DND-41 (cell line): ENCODE measurements at regions not wholly inside any gene's neighbourhood (a gene's known extent, or its start where the extent isn't known, plus 50 kb on each side); places are given as distances from the start of the nearest gene placed in this dataset.

ENCODE experiments used
- ATAC-seq: fragments of 200-7000 bp; cut with Tn5 transposase; 3 replicates; pipeline ENCODE4 v1.9.1; 2021; ENCODE audit warnings: low read depth; ENCODE audit not compliant: insufficient read depth
- DNase-seq: peaks from one replicate; pipeline ENCODE4 v3.0.0-alpha.2; 2020
- H2AFZ ChIP-seq: 2 replicates; pipeline ENCODE4 v1.6.0; 2012; ENCODE audit warnings: low read depth, low read length
- H3K27ac ChIP-seq: 2 replicates; pipeline ENCODE4 v1.5.1; 2012; ENCODE audit warnings: low read length, inconsistent platforms
- H3K27me3 ChIP-seq: fragments of 200-600 bp; sonication (generic); 2 replicates; pipeline ENCODE4 v1.6.0; 2012; ENCODE audit warnings: low read length, mild to moderate bottlenecking, inconsistent platforms; ENCODE audit not compliant: insufficient read depth, poor library complexity
- H3K36me3 ChIP-seq: 2 replicates; pipeline ENCODE4 v1.5.1; 2012; ENCODE audit warnings: low read length, inconsistent platforms; ENCODE audit not compliant: insufficient read depth
- H3K4me1 ChIP-seq: 2 replicates; pipeline ENCODE4 v1.5.1; 2012; ENCODE audit warnings: mild to moderate bottlenecking, low read length; ENCODE audit not compliant: insufficient read depth
- H3K4me2 ChIP-seq: 2 replicates; pipeline ENCODE4 v1.6.0; 2012; ENCODE audit warnings: mild to moderate bottlenecking, moderate library complexity, low read length, inconsistent platforms; ENCODE audit not compliant: insufficient read depth
- H3K4me3 ChIP-seq, 2 experiments: fragments of 200-600 bp in 1 of 2; shearing (Covaris generic) in 1 of 2; 2 replicates each; pipeline ENCODE4 v1.5.1; 2012 to 2016; ENCODE audit warnings: inconsistent platforms in 2 of 2, low read length in 2 of 2, mild to moderate bottlenecking in 2 of 2, low read depth in 1 of 2, moderate library complexity in 1 of 2
- H3K79me2 ChIP-seq: 2 replicates; pipeline ENCODE4 v1.6.0; 2012; ENCODE audit warnings: low read length, inconsistent platforms; ENCODE audit not compliant: insufficient read depth
- H3K9ac ChIP-seq: 2 replicates; pipeline ENCODE4 v1.6.0; 2012; ENCODE audit warnings: low read depth, mild to moderate bottlenecking, inconsistent platforms, low read length, moderate library complexity
- H3K9me3 ChIP-seq: 2 replicates; pipeline ENCODE4 v1.5.1; 2012; ENCODE audit warnings: low read length, moderate library complexity, mild to moderate bottlenecking, inconsistent platforms; ENCODE audit not compliant: insufficient read depth, severe bottlenecking
- H4K20me1 ChIP-seq: 2 replicates; pipeline ENCODE4 v1.6.0; 2012; ENCODE audit warnings: low read length; ENCODE audit not compliant: insufficient read depth
- EZH2 ChIP-seq: IDR thresholded peaks from 3 replicates; pipeline ENCODE4 v1.6.1; 2012; ENCODE audit warnings: borderline replicate concordance, low read depth, mild to moderate bottlenecking, moderate library complexity, low read length, inconsistent platforms; ENCODE audit not compliant: severe bottlenecking
- TF ChIP-seq, protein P1 (sequence below): IDR thresholded peaks from 2 replicates; pipeline ENCODE4 v1.5.1; 2012; ENCODE audit warnings: borderline replicate concordance, low read length, moderate library complexity, mild to moderate bottlenecking; ENCODE audit not compliant: poor library complexity, severe bottlenecking; ENCODE audit errors: extremely low read depth

DNA sequence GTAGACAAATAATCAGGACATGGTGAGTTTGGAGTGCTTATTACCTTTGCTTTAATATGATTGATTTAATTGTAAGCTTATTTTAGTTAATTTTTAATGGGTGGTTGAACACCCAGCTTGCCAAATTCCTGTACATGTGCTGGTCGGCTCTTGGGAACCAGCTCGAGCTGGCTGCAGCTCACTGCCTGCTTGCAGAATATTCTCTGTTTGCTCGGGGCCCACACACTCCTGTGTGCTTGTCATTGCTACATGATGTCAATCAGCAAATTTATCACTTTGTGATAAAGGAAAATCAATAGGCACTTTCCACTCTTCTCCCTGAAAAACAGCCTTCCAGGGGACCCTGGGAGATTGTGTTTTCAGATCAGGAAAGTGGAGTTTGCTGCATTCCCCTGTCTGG, 141.1 kb upstream of the LHX5 start:
- peaks cover 6% of the 10 kb centered on the region for H3K27me3 ChIP-seq
- no peak overlapping the region for H3K4me3 ChIP-seq
- H3K36me3 ChIP-seq = no peaks in the 10 kb centered on the region
- DNase-seq (no peak), ATAC-seq (no peak)
- no peak overlapping the region for H3K4me2 ChIP-seq
- no peaks in the 10 kb centered on the region for H3K4me1 ChIP-seq
- no peak overlapping the region for H3K27ac ChIP-seq
- TF ChIP-seq, protein P1, sequence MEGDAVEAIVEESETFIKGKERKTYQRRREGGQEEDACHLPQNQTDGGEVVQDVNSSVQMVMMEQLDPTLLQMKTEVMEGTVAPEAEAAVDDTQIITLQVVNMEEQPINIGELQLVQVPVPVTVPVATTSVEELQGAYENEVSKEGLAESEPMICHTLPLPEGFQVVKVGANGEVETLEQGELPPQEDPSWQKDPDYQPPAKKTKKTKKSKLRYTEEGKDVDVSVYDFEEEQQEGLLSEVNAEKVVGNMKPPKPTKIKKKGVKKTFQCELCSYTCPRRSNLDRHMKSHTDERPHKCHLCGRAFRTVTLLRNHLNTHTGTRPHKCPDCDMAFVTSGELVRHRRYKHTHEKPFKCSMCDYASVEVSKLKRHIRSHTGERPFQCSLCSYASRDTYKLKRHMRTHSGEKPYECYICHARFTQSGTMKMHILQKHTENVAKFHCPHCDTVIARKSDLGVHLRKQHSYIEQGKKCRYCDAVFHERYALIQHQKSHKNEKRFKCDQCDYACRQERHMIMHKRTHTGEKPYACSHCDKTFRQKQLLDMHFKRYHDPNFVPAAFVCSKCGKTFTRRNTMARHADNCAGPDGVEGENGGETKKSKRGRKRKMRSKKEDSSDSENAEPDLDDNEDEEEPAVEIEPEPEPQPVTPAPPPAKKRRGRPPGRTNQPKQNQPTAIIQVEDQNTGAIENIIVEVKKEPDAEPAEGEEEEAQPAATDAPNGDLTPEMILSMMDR = no peak
- TF ChIP-seq EZH2 = no peak
- no peaks in the 10 kb centered on the region for H3K9me3 ChIP-seq
- H4K20me1 ChIP-seq = no peaks in the 10 kb centered on the region
- no peaks in the 10 kb centered on the region for H3K79me2 ChIP-seq
- no peak overlapping the region for H2AFZ ChIP-seq
- H3K9ac ChIP-seq = no peak overlapping the region

DNA sequence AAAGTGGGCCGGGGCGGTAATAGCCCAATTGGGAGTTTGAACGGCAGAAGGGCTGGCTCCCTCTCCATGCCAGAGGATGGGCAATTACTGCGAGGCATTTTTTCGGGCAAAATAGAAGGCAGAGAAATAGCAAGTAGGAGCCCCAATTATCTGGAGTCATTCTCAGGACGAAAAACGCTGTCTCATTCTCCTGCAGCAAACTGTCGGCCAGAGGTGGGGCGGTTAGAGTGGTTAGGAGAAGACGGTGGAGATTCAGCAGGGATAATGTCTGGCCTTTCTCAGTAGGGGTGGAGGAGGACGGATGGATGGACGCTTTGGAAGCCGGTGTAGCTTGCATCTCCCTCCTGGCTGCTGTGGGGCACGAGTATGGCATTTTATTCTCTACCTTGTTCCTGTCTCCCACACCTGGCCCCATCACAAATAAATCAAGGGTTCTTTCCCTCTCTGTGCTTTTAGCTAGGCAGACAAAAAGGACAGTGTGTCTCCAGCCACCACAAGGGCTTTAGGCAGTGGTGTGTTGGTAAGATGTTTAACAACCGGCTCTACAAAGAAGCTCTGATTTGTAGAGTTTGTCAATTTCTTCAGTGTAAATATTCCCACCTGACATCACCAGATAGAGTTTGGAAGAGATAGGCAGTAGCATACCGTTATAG, 140.5 kb upstream of the LHX5 start:
- Histone ChIP-seq H3K27me3 (peaks cover 6% of the 10 kb centered on the region), H3K27ac (no peak overlapping the region), H3K4me3 (no peak overlapping the region), H4K20me1 (no peaks in the 10 kb centered on the region), H3K4me2 (no peak overlapping the region), H3K79me2 (no peaks in the 10 kb centered on the region), H2AFZ (no peak overlapping the region), H3K9me3 (no peaks in the 10 kb centered on the region), H3K9ac (no peak overlapping the region), H3K36me3 (no peaks in the 10 kb centered on the region), H3K4me1 (no peaks in the 10 kb centered on the region)
- TF ChIP-seq EZH2 = no peak
- TF ChIP-seq, protein P1 = no peak
- DNase-seq (no peak), ATAC-seq (no peak)

DNA sequence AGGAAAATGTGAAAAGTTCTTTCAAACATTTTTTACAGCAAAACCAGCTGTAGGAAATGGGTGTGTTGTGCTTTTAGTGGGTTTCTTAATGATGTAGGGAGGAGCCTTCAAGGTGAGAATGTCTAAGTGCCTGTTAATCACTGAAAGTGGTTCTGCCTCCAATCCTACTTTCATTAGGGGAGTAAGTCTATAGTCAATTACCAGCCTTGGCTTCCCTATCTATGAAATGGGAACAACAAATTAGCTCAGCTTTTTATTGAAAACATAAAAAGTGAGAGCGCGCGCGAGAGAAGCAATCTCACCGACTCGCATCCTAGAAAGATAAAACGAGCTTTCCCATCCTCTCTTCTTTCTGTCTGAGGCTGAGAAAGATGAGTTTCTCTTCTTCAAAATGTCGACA, 140.0 kb upstream of the LHX5 start:
- Histone ChIP-seq H3K9ac (no peak overlapping the region), H3K27me3 (peaks cover 6% of the 10 kb centered on the region), H3K4me3 (no peak overlapping the region)

More for the DNA sequence above, 140.0 kb upstream of the LHX5 start:
- H3K36me3 ChIP-seq = no peaks in the 10 kb centered on the region
- no peaks in the 10 kb centered on the region for H4K20me1 ChIP-seq
- no peak overlapping the region for H3K27ac ChIP-seq
- TF ChIP-seq EZH2 = no peak
- TF ChIP-seq, protein P1 = no peak
- ATAC-seq (no peak), DNase-seq (no peak)
- no peak overlapping the region for H2AFZ ChIP-seq
- no peaks in the 10 kb centered on the region for H3K9me3 ChIP-seq
- no peaks in the 10 kb centered on the region for H3K79me2 ChIP-seq
- no peaks in the 10 kb centered on the region for H3K4me1 ChIP-seq
- H3K4me2 ChIP-seq = no peak overlapping the region
